HG03196 (cell line): ENCODE measurements at regions not wholly inside any gene's neighbourhood (a gene's known extent, or its start where the extent isn't known, plus 50 kb on each side); places are given as distances from the start of the nearest gene placed in this dataset.
"Not testable (repeated sequence)": the region's sequence is repeated elsewhere in the genome, so short reads cannot be mapped to it uniquely, and the experiment has no call there.

Experiments used
- ATAC-seq: cut with Tn5 transposase; IDR thresholded peaks from one replicate; pipeline ENCODE4 v1.9.1; 2021; ENCODE audit not compliant: unreplicated experiment

GRCh38 chr10:33794460-33794859 lies 460.0 kb upstream of the NRP1 start:
- ATAC-seq: no peak

- ATAC-seq: no peak
Measured at GRCh38 chr10:33793793-33794192, 459.3 kb upstream of the NRP1 start.

- ATAC-seq: no peak
Measured at GRCh38 chr10:33791272-33791660, 456.8 kb upstream of the NRP1 start.

GRCh38 chr10:33790521-33791271 lies 456.2 kb upstream of the NRP1 start:
- no peak for ATAC-seq

GRCh38 chr10:33783557-33783956 lies 449.1 kb upstream of the NRP1 start:
- ATAC-seq: no peak

GRCh38 chr10:33783078-33783477 lies 448.6 kb upstream of the NRP1 start:
- ATAC-seq: no peak

GRCh38 chr10:33781606-33782395 lies 447.3 kb upstream of the NRP1 start:
- ATAC-seq: no peak

- ATAC-seq: no peak
Measured at GRCh38 chr10:33780961-33781360, 446.5 kb upstream of the NRP1 start.

- no peak for ATAC-seq
Measured at GRCh38 chr10:33777223-33777622, 442.8 kb upstream of the NRP1 start.

GRCh38 chr10:33776419-33777070 lies 442.1 kb upstream of the NRP1 start:
- ATAC-seq: no peak

GRCh38 chr10:33774857-33775256 lies 440.4 kb upstream of the NRP1 start:
- ATAC-seq: no peak

GRCh38 chr10:33773886-33774480 lies 439.5 kb upstream of the NRP1 start:
- no peak for ATAC-seq

- ATAC-seq: no peak
Measured at GRCh38 chr10:33773253-33773573, 438.7 kb upstream of the NRP1 start.

GRCh38 chr10:33772370-33773252 lies 438.1 kb upstream of the NRP1 start:
- ATAC-seq: no peak

GRCh38 chr10:33771856-33772255 lies 437.4 kb upstream of the NRP1 start:
- ATAC-seq: not testable (repeated sequence)

- no peak for ATAC-seq
Measured at GRCh38 chr10:33764694-33765185, 430.3 kb upstream of the NRP1 start.

GRCh38 chr10:33760056-33760943 lies 425.8 kb upstream of the NRP1 start:
- no peak for ATAC-seq

- ATAC-seq: no peak
Measured at GRCh38 chr10:33759191-33759590, 424.7 kb upstream of the NRP1 start.

- no peak for ATAC-seq
Measured at GRCh38 chr10:33758299-33758698, 423.8 kb upstream of the NRP1 start.
